ENCODE measurements at regions not wholly inside any gene's neighbourhood (a gene's known extent, or its start where the extent isn't known, plus 50 kb on each side); places are given as distances from the start of the nearest gene placed in this dataset.
A peak's percentile ranks its signal among the peaks of the same experiment; 100 is the strongest.

GRCh38 chr17:54257440-54257839 is 434.7 kb downstream of the KIF2B start:
- no peak for ATAC-seq (ENCODE audit: low FRiP score)
- TF ChIP-seq, protein P1, sequence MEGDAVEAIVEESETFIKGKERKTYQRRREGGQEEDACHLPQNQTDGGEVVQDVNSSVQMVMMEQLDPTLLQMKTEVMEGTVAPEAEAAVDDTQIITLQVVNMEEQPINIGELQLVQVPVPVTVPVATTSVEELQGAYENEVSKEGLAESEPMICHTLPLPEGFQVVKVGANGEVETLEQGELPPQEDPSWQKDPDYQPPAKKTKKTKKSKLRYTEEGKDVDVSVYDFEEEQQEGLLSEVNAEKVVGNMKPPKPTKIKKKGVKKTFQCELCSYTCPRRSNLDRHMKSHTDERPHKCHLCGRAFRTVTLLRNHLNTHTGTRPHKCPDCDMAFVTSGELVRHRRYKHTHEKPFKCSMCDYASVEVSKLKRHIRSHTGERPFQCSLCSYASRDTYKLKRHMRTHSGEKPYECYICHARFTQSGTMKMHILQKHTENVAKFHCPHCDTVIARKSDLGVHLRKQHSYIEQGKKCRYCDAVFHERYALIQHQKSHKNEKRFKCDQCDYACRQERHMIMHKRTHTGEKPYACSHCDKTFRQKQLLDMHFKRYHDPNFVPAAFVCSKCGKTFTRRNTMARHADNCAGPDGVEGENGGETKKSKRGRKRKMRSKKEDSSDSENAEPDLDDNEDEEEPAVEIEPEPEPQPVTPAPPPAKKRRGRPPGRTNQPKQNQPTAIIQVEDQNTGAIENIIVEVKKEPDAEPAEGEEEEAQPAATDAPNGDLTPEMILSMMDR (IDR thresholded peaks at IDR 0.05): no peak
- DNase-seq (ENCODE audit: low spot score): no peak

DNA sequence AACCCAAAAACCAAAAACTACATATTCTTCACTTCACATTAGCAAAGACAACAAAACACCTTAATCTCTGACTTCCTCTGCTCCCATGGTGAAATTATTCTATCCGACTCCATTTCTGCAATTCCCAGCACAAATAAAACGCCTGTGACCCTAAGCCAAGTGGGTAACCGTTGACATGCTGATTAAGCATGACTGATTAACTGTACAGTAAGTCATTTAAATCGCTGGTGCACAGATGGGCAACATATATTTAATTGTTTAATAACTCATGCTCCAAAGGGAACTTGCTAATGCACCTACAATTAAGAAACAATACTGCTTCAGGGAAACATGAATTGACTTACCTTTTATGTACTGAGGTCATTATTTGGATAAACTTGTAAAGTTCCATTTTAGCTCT is 436.7 kb downstream of the KIF2B start:
- no peak for ATAC-seq (ENCODE audit: low FRiP score)
- no peak for DNase-seq (ENCODE audit: low spot score)
- TF ChIP-seq, protein P1 (IDR thresholded peaks at IDR 0.05): no peak

- TF ChIP-seq, protein P1 (IDR thresholded peaks at IDR 0.05): no peak
- DNase-seq (ENCODE audit: low spot score) (no peak), ATAC-seq (ENCODE audit: low FRiP score) (no peak)
Measured at GRCh38 chr17:54261465-54261864, 438.7 kb downstream of the KIF2B start.

- TF ChIP-seq, protein P1 (IDR thresholded peaks at IDR 0.05): no peak
- DNase-seq (ENCODE audit: low spot score) (no peak), ATAC-seq (ENCODE audit: low FRiP score) (no peak)
Measured at GRCh38 chr17:54269881-54270280, 447.2 kb downstream of the KIF2B start.

DNA sequence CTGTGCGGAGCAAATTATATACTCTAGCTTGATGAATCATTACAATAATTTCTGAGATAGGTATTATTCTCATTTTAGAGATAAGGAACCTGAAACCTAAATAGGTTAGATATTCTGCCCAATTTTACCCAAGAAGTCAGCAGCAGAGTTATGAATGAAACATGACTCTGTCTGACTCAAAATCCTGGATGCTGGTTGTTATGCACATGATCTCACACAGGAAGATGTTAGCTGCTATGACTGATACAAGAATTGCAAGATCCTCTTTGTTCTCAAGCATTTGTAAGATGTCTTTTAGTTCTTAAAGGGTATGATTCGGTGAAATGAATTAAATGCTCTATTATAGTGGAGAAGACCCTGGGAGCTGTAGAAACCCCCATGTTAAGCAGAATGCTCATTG is 447.8 kb downstream of the KIF2B start:
- ATAC-seq (ENCODE audit: low FRiP score): peak; percentile 62
- TF ChIP-seq, protein P1 (IDR thresholded peaks at IDR 0.05): no peak
- no peak for DNase-seq (ENCODE audit: low spot score)

DNA sequence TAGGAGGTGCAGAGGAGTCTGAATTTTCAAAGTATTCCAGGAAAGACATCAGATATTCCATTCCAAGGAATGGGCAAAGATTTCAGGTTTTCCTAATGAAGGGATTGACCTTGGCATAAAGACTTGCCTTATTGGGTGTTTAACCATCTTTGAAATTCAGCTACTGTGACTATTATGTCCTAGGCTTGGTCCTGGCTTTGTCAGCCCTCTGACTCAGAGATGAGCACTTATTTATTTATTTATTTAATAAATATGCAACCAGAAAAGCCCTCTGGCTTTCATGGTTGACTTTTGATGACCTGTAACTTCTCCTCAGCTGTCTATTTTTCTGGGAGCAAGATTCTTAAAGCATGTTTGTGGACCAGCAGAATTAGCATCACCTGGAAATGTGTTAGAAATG is 455.1 kb downstream of the KIF2B start:
- ATAC-seq (ENCODE audit: low FRiP score) (no peak), DNase-seq (ENCODE audit: low spot score) (no peak)
- TF ChIP-seq, protein P1 (IDR thresholded peaks at IDR 0.05): no peak

GRCh38 chr17:54280741-54281140 is 458.0 kb downstream of the KIF2B start:
- TF ChIP-seq, protein P1 (IDR thresholded peaks at IDR 0.05): no peak
- DNase-seq (ENCODE audit: low spot score): no peak
- ATAC-seq (ENCODE audit: low FRiP score): no peak

Measured in omental fat pad (tissue), 3 donors.